Right atrium auricular region (tissue), 2 donors: ENCODE measurements at regions not wholly inside any gene's neighbourhood (a gene's known extent, or its start where the extent isn't known, plus 50 kb on each side); places are given as distances from the start of the nearest gene placed in this dataset.

Experiments used
- DNase-seq: peaks from one replicate; pipeline ENCODE4 v3.0.0-alpha.2; 2019; ENCODE audit warnings: low spot score
- H3K27ac ChIP-seq, 2 donors: fragments of 200-600 bp; sonication (generic); 1 replicate in 1 of 2; 2 replicates in 1 of 2; pipeline ENCODE4 v1.5.1; 2016 to 2019
- H3K27me3 ChIP-seq, 2 donors: fragments of 200-600 bp; sonication (generic); one replicate each; pipeline versions ENCODE4 v1.5.1 to v1.6.0; 2017 to 2019
- H3K36me3 ChIP-seq: fragments of 200-600 bp; sonication (generic); one replicate; pipeline ENCODE4 v1.5.1; 2016
- H3K4me1 ChIP-seq, 2 donors: fragments of 200-600 bp; sonication (generic); one replicate each; pipeline versions ENCODE4 v1.5.1 to v1.6.0; 2017 to 2019
- H3K4me3 ChIP-seq, 2 donors: fragments of 200-600 bp; sonication (generic); 1 replicate in 1 of 2; 2 replicates in 1 of 2; pipeline ENCODE4 v1.5.1; 2017 to 2019; ENCODE audit warnings: mild to moderate bottlenecking in 1 of 2, moderate library complexity in 1 of 2
- H3K9me3 ChIP-seq, 2 donors: fragments of 200-600 bp; sonication (generic); one replicate each; pipeline ENCODE4 v1.5.1; 2019
- CTCF ChIP-seq, 2 donors: fragments of 200-600 bp; sonication (generic); IDR thresholded peaks; one replicate each; pipeline ENCODE4 v1.5.1; 2019; ENCODE audit warnings: antibody characterized with exemption in 2 of 2

GRCh38 chr5:4987431-4987830, 152.7 kb upstream of the ADAMTS16 start:
- H3K4me3 ChIP-seq, result no peak overlapping the region
- H3K27ac ChIP-seq, result no peak overlapping the region
- no peaks in the 10 kb centered on the region for H3K36me3 ChIP-seq
- DNase-seq, result no peak
- no peaks in the 10 kb centered on the region for H3K4me1 ChIP-seq
- no peaks in the 10 kb centered on the region for H3K9me3 ChIP-seq
- TF ChIP-seq CTCF (IDR thresholded peaks at IDR 0.05), result no peak
- H3K27me3 ChIP-seq, result no peaks in the 10 kb centered on the region

GRCh38 chr5:4989118-4989517, 151.0 kb upstream of the ADAMTS16 start:
- Histone ChIP-seq H3K27ac (no peak overlapping the region), H3K4me1 (no peaks in the 10 kb centered on the region), H3K27me3 (no peaks in the 10 kb centered on the region), H3K4me3 (no peak overlapping the region), H3K9me3 (no peaks in the 10 kb centered on the region), H3K36me3 (no peaks in the 10 kb centered on the region)
- no peak for TF ChIP-seq CTCF (IDR thresholded peaks at IDR 0.05)
- no peak for DNase-seq

- Histone ChIP-seq H3K27ac (no peak overlapping the region), H3K4me3 (no peak overlapping the region), H3K4me1 (no peaks in the 10 kb centered on the region), H3K27me3 (no peaks in the 10 kb centered on the region), H3K36me3 (no peaks in the 10 kb centered on the region), H3K9me3 (no peaks in the 10 kb centered on the region)
- DNase-seq, result no peak
- no peak for TF ChIP-seq CTCF (IDR thresholded peaks at IDR 0.05)
These were observed 150.1 kb upstream of the ADAMTS16 start for GRCh38 chr5:4990017-4990416.

- no peaks in the 10 kb centered on the region for H3K4me1 ChIP-seq
- no peaks in the 10 kb centered on the region for H3K36me3 ChIP-seq
- DNase-seq, result no peak
- H3K9me3 ChIP-seq, result no peaks in the 10 kb centered on the region
- no peaks in the 10 kb centered on the region for H3K27me3 ChIP-seq
- no peak overlapping the region for H3K27ac ChIP-seq
- no peak for TF ChIP-seq CTCF (IDR thresholded peaks at IDR 0.05)
- H3K4me3 ChIP-seq, result no peak overlapping the region
These were observed 149.7 kb upstream of the ADAMTS16 start for GRCh38 chr5:4990462-4990861.

- no peak for TF ChIP-seq CTCF (IDR thresholded peaks at IDR 0.05)
- no peaks in the 10 kb centered on the region for H3K27me3 ChIP-seq
- no peaks in the 10 kb centered on the region for H3K36me3 ChIP-seq
- no peaks in the 10 kb centered on the region for H3K4me1 ChIP-seq
- H3K27ac ChIP-seq, result no peak overlapping the region
- no peak overlapping the region for H3K4me3 ChIP-seq
- no peaks in the 10 kb centered on the region for H3K9me3 ChIP-seq
- DNase-seq, result no peak
These were observed 148.2 kb upstream of the ADAMTS16 start for GRCh38 chr5:4991925-4992324.

GRCh38 chr5:4995014-4995413, 145.1 kb upstream of the ADAMTS16 start:
- DNase-seq, result no peak
- Histone ChIP-seq H3K4me1 (no peaks in the 10 kb centered on the region), H3K9me3 (no peaks in the 10 kb centered on the region)

More at GRCh38 chr5:4995014-4995413, 145.1 kb upstream of the ADAMTS16 start:
- TF ChIP-seq CTCF (IDR thresholded peaks at IDR 0.05), result no peak
- no peak overlapping the region for H3K4me3 ChIP-seq
- H3K36me3 ChIP-seq, result no peaks in the 10 kb centered on the region
- no peaks in the 10 kb centered on the region for H3K27me3 ChIP-seq
- no peak overlapping the region for H3K27ac ChIP-seq
